GM12878 (cell line): ENCODE measurements at regions not wholly inside any gene's neighbourhood (a gene's known extent, or its start where the extent isn't known, plus 50 kb on each side); places are given as distances from the start of the nearest gene placed in this dataset.

Experiments
- ATAC-seq: fragments of 200-7000 bp; cut with Tn5 transposase; 3 replicates; pipeline ENCODE4 v1.9.1; 2020; ENCODE audit warnings: mild to moderate bottlenecking, moderate library complexity
- BruUV-seq: library from RNA; stranded (reverse); fragments of 400-500 nt; replicated peaks from 2 replicates; lab custom pipeline; 2021; lab: Mats Ljungman, UMichigan
- CTCF ChIA-PET: fragments of 300-600 bp; sonication (Branson Sonifier 250); formaldehyde crosslinking; extraction: SDS; loops from one replicate; lab custom pipeline; 2021; ENCODE audit warnings: inconsistent platforms; lab: Yijun Ruan, JAX
- POLR2A ChIA-PET: fragments of 350-600 bp; formaldehyde crosslinking; extraction: SDS; loops from one replicate; lab custom pipeline; 2021; ENCODE audit warnings: inconsistent platforms; lab: Charles Lee
- RAD21 ChIA-PET: fragments of 300-600 bp; sonication (Branson Sonifier 250); formaldehyde crosslinking; loops from one replicate; lab custom pipeline; 2023; ENCODE audit warnings: antibody characterized with exemption; ENCODE audit not compliant: unreplicated experiment; lab: Charles Lee
- SMC1A ChIA-PET: fragments of 300-600 bp; sonication (Branson Sonifier 250); formaldehyde crosslinking; loops from one replicate; lab custom pipeline; 2023; ENCODE audit not compliant: unreplicated experiment, uncharacterized antibody; lab: Charles Lee
- DNase-seq: peaks from one replicate; pipeline ENCODE4 v3.0.0-alpha.2; 2011; ENCODE audit warnings: low read depth, low spot score
- FAIRE-seq: peaks from 3 replicates; lab custom pipeline; 2011; peaks lifted over from hg19 to GRCh38; lab: Jason Lieb, UNC
- H2AFZ ChIP-seq: 2 replicates; pipeline ENCODE4 v1.6.0; 2011; ENCODE audit warnings: low read depth, low read length, control low read depth; ENCODE audit not compliant: control insufficient read depth
- H3K27ac ChIP-seq: 2 replicates; pipeline ENCODE4 v1.5.1; 2011; ENCODE audit warnings: control low read depth; ENCODE audit not compliant: control insufficient read depth, insufficient read depth
- H3K27me3 ChIP-seq, 2 experiments: replicated peaks in 1 of 2; 2 replicates each; pipeline versions ENCODE4 v1.6.0 to v1.6.1; 2011; ENCODE audit warnings: low read length in 1 of 2; ENCODE audit not compliant: control insufficient read depth in 2 of 2, insufficient read depth in 2 of 2
- H3K36me3 ChIP-seq, 2 experiments: 2 replicates each; pipeline ENCODE4 v1.5.1; 2011; ENCODE audit warnings: low read length in 1 of 2; ENCODE audit not compliant: control insufficient read depth in 2 of 2, insufficient read depth in 2 of 2
- H3K4me1 ChIP-seq: 2 replicates; pipeline ENCODE4 v1.6.1; 2011; ENCODE audit warnings: mild to moderate bottlenecking, low read length, moderate library complexity, mixed read lengths; ENCODE audit not compliant: control insufficient read depth, insufficient read depth
- H3K4me2 ChIP-seq: 2 replicates; pipeline ENCODE4 v1.6.0; 2011; ENCODE audit warnings: control low read depth; ENCODE audit not compliant: control insufficient read depth, insufficient read depth
- H3K4me3 ChIP-seq: fragments of 200-600 bp; sonication (generic); 2 replicates; pipeline ENCODE4 v1.5.1; 2016
- H3K79me2 ChIP-seq: 2 replicates; pipeline ENCODE4 v1.6.0; 2011; ENCODE audit warnings: low read length; ENCODE audit not compliant: control insufficient read depth, insufficient read depth
- H3K9ac ChIP-seq: 2 replicates; pipeline ENCODE4 v1.8.0; 2011; ENCODE audit warnings: low read length, control low read depth, mixed read lengths; ENCODE audit not compliant: control insufficient read depth, insufficient read depth
- H3K9me3 ChIP-seq: replicated peaks from 3 replicates; pipeline ENCODE4 v1.5.1; 2011; ENCODE audit warnings: mild to moderate bottlenecking, low read length; ENCODE audit not compliant: control insufficient read depth, insufficient read depth
- H4K20me1 ChIP-seq: 2 replicates; pipeline ENCODE4 v1.6.0; 2011; ENCODE audit not compliant: control insufficient read depth, insufficient read depth
- CBX3 ChIP-seq: fragments of 200-600 bp; sonication (generic); IDR thresholded peaks from 2 replicates; pipeline ENCODE4 v1.6.1; 2016; ENCODE audit warnings: low read depth, borderline replicate concordance
- CREB1 ChIP-seq: IDR thresholded peaks from 2 replicates; pipeline ENCODE4 v1.6.1; 2012; ENCODE audit warnings: low read depth, mild to moderate bottlenecking, inconsistent platforms
- EP300 ChIP-seq, 2 experiments: fragments of 150-350 bp in 1 of 2; IDR thresholded peaks; 2 replicates each; pipeline ENCODE4 v1.6.1; 2011 to 2012; ENCODE audit warnings: low read depth in 2 of 2, low read length in 2 of 2, borderline replicate concordance in 1 of 2, improper control_type of control experiment in 1 of 2, inconsistent platforms in 1 of 2; ENCODE audit not compliant: control insufficient read depth in 1 of 2
- ETV6 ChIP-seq, 2 experiments: fragments of 450-650 bp in 1 of 2; IDR thresholded peaks in 1 of 2; conservative IDR thresholded peaks in 1 of 2; 2 replicates each; pipeline ENCODE4 v1.6.1; 2014; ENCODE audit warnings: antibody characterized with exemption in 1 of 2, borderline replicate concordance in 1 of 2, low read depth in 1 of 2, mild to moderate bottlenecking in 1 of 2, moderate library complexity in 1 of 2
- MXI1 ChIP-seq: fragments of 150-350 bp; IDR thresholded peaks from 2 replicates; pipeline ENCODE4 v1.6.1; 2011; ENCODE audit warnings: low read depth, mild to moderate bottlenecking, inconsistent platforms, low read length, improper control_type of control experiment
- NFXL1 ChIP-seq: fragments of 450-650 bp; IDR thresholded peaks from 2 replicates; pipeline ENCODE4 v1.6.1; 2017; ENCODE audit warnings: antibody characterized with exemption, mild to moderate bottlenecking, borderline replicate concordance
- NFYA ChIP-seq: IDR thresholded peaks from 2 replicates; pipeline ENCODE4 v1.6.1; 2011; ENCODE audit warnings: low read depth, mild to moderate bottlenecking, low read length, improper control_type of control experiment, borderline replicate concordance
- NR2F1 ChIP-seq: fragments of 450-650 bp; conservative IDR thresholded peaks from 2 replicates; pipeline ENCODE4 v1.6.1; 2017; ENCODE audit warnings: mild to moderate bottlenecking
- RAD51 ChIP-seq: fragments of 450-650 bp; IDR thresholded peaks from 2 replicates; pipeline ENCODE4 v1.6.1; 2016; ENCODE audit warnings: moderate library complexity, mild to moderate bottlenecking, inconsistent platforms
- SMAD1 ChIP-seq: fragments of 450-650 bp; IDR thresholded peaks from 2 replicates; pipeline ENCODE4 v1.6.1; 2018; ENCODE audit warnings: mild to moderate bottlenecking, low read depth; ENCODE audit not compliant: partially characterized antibody
- SPI1 ChIP-seq: IDR thresholded peaks from 2 replicates; pipeline ENCODE4 v1.6.1; 2011; ENCODE audit warnings: low read depth, mild to moderate bottlenecking, low read length, moderate library complexity, borderline replicate concordance; ENCODE audit not compliant: insufficient read depth
- SREBF2 ChIP-seq: IDR thresholded peaks from 2 replicates; pipeline ENCODE4 v1.6.1; 2012; ENCODE audit warnings: mild to moderate bottlenecking, low read length
- STAT1 ChIP-seq: fragments of 450-650 bp; conservative IDR thresholded peaks from 2 replicates; pipeline ENCODE4 v1.6.1; 2014; ENCODE audit warnings: antibody characterized with exemption, mild to moderate bottlenecking
- TARDBP ChIP-seq: IDR thresholded peaks from 2 replicates; pipeline ENCODE4 v1.6.1; 2016; ENCODE audit warnings: borderline replicate concordance
- ZNF207 ChIP-seq: fragments of 450-650 bp; IDR thresholded peaks from 2 replicates; pipeline ENCODE4 v1.6.1; 2014; ENCODE audit warnings: antibody characterized with exemption, mild to moderate bottlenecking, borderline replicate concordance
- ZNF384 ChIP-seq: IDR thresholded peaks from 2 replicates; pipeline ENCODE4 v1.6.1; 2012; ENCODE audit warnings: low read depth, mild to moderate bottlenecking, low read length, improper control_type of control experiment, borderline replicate concordance
- WGBS: methylation state at CpG from one replicate; pipeline ENCODE4 v1.1.6; 2016; ENCODE audit warnings: low lambda C conversion rate; ENCODE audit not compliant: insufficient replicate concordance, insufficient coverage; ENCODE audit errors: missing lambda C conversion rate; 5-methylcytosine and 5-hydroxymethylcytosine counted together
- in situ Hi-C: fragments of 300-500 bp; cut with MboI; formaldehyde crosslinking; loops from 9 replicates; pipeline ENCODE4 v1.14.3; 2018; ENCODE audit warnings: mixed read lengths
- intact Hi-C: fragments of 100-400 bp; cut with micrococcal nuclease; formaldehyde crosslinking; loops from one replicate; pipeline ENCODE4 v1.14.2; 2022; ENCODE audit not compliant: unreplicated experiment
- TF ChIP-seq, protein P1 (sequence below): fragments of 450-650 bp; IDR thresholded peaks from 2 replicates; pipeline ENCODE4 v1.6.1; 2017; ENCODE audit warnings: borderline replicate concordance
- TF ChIP-seq, protein P2 (sequence below): fragments of 450-650 bp; IDR thresholded peaks from 2 replicates; pipeline ENCODE4 v1.6.1; 2017; ENCODE audit warnings: mild to moderate bottlenecking, moderate library complexity

DNA sequence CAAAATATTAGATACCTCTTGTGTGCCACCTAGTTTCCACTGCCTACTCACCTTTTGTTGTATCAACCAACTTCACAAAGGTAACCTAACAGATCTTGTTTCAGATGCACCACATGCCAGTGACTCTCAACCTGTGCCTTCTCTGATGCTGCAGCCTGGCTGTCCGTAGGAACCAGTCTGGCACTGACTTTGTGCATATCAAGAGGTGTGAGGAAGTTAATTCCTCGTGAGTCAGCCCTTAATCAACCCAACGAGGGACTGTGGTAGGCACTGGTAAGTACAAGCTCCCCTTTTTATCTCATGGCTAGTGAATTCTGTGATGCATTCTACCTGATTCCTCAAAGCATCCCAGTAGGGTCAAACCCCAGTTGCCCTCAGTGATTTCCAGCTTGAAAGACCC is 215.4 kb upstream of the CTNND2 start:
- H3K36me3 ChIP-seq, result no peaks in the 10 kb centered on the region
- H3K9me3 ChIP-seq, result no peaks in the 10 kb centered on the region
- H3K4me1 ChIP-seq, result no peaks in the 10 kb centered on the region
- no peak overlapping the region for H3K27ac ChIP-seq
- ChIA-PET CTCF (no interaction called here), POLR2A (no interaction called here), SMC1A (no interaction called here), RAD21 (no interaction called here)
- no peak for FAIRE-seq
- no peaks in the 10 kb centered on the region for H3K27me3 ChIP-seq
- no TSS peak for BruUV-seq
- intact Hi-C loops, result no loop called here
- TF ChIP-seq SMAD1 (no peak), RAD51 (no peak), NR2F1 (no peak), EP300 (IDR thresholded peaks at IDR 0.05; ENCODE audit: borderline replicate concordance in 1 of 2, control insufficient read depth in 1 of 2, low read depth in 2 of 2, low read length in 2 of 2) (no peak), ZNF384 (no peak), SPI1 (no peak), TARDBP (no peak), NFYA (no peak), ETV6 (conservative IDR thresholded peaks at IDR 0.05 in 1 of 2, IDR thresholded peaks at IDR 0.05 in 1 of 2; ENCODE audit: borderline replicate concordance in 1 of 2, low read depth in 1 of 2) (no peak), MXI1 (no peak), STAT1 (no peak), SREBF2 (no peak), ZNF207 (no peak), CREB1 (no peak), CBX3 (no peak), NFXL1 (no peak)
- TF ChIP-seq, protein P1, sequence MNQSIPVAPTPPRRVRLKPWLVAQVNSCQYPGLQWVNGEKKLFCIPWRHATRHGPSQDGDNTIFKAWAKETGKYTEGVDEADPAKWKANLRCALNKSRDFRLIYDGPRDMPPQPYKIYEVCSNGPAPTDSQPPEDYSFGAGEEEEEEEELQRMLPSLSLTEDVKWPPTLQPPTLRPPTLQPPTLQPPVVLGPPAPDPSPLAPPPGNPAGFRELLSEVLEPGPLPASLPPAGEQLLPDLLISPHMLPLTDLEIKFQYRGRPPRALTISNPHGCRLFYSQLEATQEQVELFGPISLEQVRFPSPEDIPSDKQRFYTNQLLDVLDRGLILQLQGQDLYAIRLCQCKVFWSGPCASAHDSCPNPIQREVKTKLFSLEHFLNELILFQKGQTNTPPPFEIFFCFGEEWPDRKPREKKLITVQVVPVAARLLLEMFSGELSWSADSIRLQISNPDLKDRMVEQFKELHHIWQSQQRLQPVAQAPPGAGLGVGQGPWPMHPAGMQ, result no peak
- TF ChIP-seq, protein P2, sequence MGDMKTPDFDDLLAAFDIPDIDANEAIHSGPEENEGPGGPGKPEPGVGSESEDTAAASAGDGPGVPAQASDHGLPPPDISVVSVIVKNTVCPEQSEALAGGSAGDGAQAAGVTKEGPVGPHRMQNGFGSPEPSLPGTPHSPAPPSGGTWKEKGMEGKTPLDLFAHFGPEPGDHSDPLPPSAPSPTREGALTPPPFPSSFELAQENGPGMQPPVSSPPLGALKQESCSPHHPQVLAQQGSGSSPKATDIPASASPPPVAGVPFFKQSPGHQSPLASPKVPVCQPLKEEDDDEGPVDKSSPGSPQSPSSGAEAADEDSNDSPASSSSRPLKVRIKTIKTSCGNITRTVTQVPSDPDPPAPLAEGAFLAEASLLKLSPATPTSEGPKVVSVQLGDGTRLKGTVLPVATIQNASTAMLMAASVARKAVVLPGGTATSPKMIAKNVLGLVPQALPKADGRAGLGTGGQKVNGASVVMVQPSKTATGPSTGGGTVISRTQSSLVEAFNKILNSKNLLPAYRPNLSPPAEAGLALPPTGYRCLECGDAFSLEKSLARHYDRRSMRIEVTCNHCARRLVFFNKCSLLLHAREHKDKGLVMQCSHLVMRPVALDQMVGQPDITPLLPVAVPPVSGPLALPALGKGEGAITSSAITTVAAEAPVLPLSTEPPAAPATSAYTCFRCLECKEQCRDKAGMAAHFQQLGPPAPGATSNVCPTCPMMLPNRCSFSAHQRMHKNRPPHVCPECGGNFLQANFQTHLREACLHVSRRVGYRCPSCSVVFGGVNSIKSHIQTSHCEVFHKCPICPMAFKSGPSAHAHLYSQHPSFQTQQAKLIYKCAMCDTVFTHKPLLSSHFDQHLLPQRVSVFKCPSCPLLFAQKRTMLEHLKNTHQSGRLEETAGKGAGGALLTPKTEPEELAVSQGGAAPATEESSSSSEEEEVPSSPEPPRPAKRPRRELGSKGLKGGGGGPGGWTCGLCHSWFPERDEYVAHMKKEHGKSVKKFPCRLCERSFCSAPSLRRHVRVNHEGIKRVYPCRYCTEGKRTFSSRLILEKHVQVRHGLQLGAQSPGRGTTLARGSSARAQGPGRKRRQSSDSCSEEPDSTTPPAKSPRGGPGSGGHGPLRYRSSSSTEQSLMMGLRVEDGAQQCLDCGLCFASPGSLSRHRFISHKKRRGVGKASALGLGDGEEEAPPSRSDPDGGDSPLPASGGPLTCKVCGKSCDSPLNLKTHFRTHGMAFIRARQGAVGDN, result no peak
- no peak overlapping the region for H3K4me3 ChIP-seq
- WGBS, result 3% methylated on average over 3 of the region's 3 CpGs
- H3K79me2 ChIP-seq, result no peaks in the 10 kb centered on the region
- in situ Hi-C loops, result no loop called here
- DNase-seq, result no peak
- no peaks in the 10 kb centered on the region for H4K20me1 ChIP-seq
- no peak for ATAC-seq
- H3K9ac ChIP-seq, result no peak overlapping the region
- no peak overlapping the region for H3K4me2 ChIP-seq
- no peak overlapping the region for H2AFZ ChIP-seq
